Stimulated activated CD8-positive, alpha-beta memory T cell treated with anti-CD3 and anti-CD28 coated beads, Interleukin-7, amount 100 ng/mL, for 48 hours (primary cell): ENCODE measurements at regions not wholly inside any gene's neighbourhood (a gene's known extent, or its start where the extent isn't known, plus 50 kb on each side); places are given as distances from the start of the nearest gene placed in this dataset.

ENCODE experiments used
- DNase-seq, 2 donors: peaks; one replicate each; pipeline ENCODE4 v3.0.0-alpha.2; 2020; ENCODE audit warnings: low read depth in 1 of 2; ENCODE audit errors: extremely low read depth in 1 of 2

GRCh38 chr11:105334025-105334714, 194.6 kb upstream of the CARD18 start:
- DNase-seq: no peak

GRCh38 chr11:105333153-105333552, 193.6 kb upstream of the CARD18 start:
- DNase-seq: no peak

- no peak for DNase-seq
Measured at GRCh38 chr11:105332171-105332570, 192.6 kb upstream of the CARD18 start.

GRCh38 chr11:105328061-105328460, 188.5 kb upstream of the CARD18 start:
- DNase-seq: no peak

GRCh38 chr11:105324156-105324555, 184.6 kb upstream of the CARD18 start:
- DNase-seq: no peak

- DNase-seq: no peak
Measured at GRCh38 chr11:105321696-105322095, 182.1 kb upstream of the CARD18 start.

GRCh38 chr11:105315287-105315686, 175.7 kb upstream of the CARD18 start:
- no peak for DNase-seq

GRCh38 chr11:105312266-105312665, 172.7 kb upstream of the CARD18 start:
- no peak for DNase-seq

GRCh38 chr11:105298630-105299029, 159.1 kb upstream of the CARD18 start:
- DNase-seq: no peak

- DNase-seq: no peak
Measured at GRCh38 chr11:105298174-105298573, 158.6 kb upstream of the CARD18 start.

- no peak for DNase-seq
Measured at GRCh38 chr11:105297463-105297862, 157.9 kb upstream of the CARD18 start.

GRCh38 chr11:105296806-105297205, 157.2 kb upstream of the CARD18 start:
- no peak for DNase-seq

- no peak for DNase-seq
Measured at GRCh38 chr11:105296386-105296785, 156.8 kb upstream of the CARD18 start.

- DNase-seq: no peak
Measured at GRCh38 chr11:105282658-105283057, 143.1 kb upstream of the CARD18 start.

GRCh38 chr11:105274631-105275030, 135.1 kb upstream of the CARD18 start:
- no peak for DNase-seq

GRCh38 chr11:105273660-105274280, 134.2 kb upstream of the CARD18 start:
- no peak for DNase-seq

GRCh38 chr11:105269862-105270261, 130.3 kb upstream of the CARD18 start:
- no peak for DNase-seq

GRCh38 chr11:105268404-105269062, 129.0 kb upstream of the CARD18 start:
- no peak for DNase-seq

GRCh38 chr11:105265845-105266244, 126.3 kb upstream of the CARD18 start:
- DNase-seq: no peak

- DNase-seq: no peak
Measured at GRCh38 chr11:105260976-105261375, 121.4 kb upstream of the CARD18 start.

GRCh38 chr11:105245781-105246315, 106.3 kb upstream of the CARD18 start:
- no peak for DNase-seq
